ENCODE measurements at regions not wholly inside any gene's neighbourhood (a gene's known extent, or its start where the extent isn't known, plus 50 kb on each side); places are given as distances from the start of the nearest gene placed in this dataset.

- TF ChIP-seq CTCF (IDR thresholded peaks at IDR 0.05) = no peak
- TF ChIP-seq POLR2A (IDR thresholded peaks at IDR 0.05) = no peak
These were observed 106.8 kb upstream of the RPS6KA2 start for GRCh38 chr6:166733900-166734299.
